GM12878 (cell line): ENCODE measurements at regions not wholly inside any gene's neighbourhood (a gene's known extent, or its start where the extent isn't known, plus 50 kb on each side); places are given as distances from the start of the nearest gene placed in this dataset.

Experiments used
- ATAC-seq: fragments of 200-7000 bp; cut with Tn5 transposase; 3 replicates; pipeline ENCODE4 v1.9.1; 2020; ENCODE audit warnings: mild to moderate bottlenecking, moderate library complexity
- BruUV-seq: library from RNA; stranded (reverse); fragments of 400-500 nt; replicated peaks from 2 replicates; lab custom pipeline; 2021; lab: Mats Ljungman, UMichigan
- CTCF ChIA-PET: fragments of 300-600 bp; sonication (Branson Sonifier 250); formaldehyde crosslinking; extraction: SDS; loops from one replicate; lab custom pipeline; 2021; ENCODE audit warnings: inconsistent platforms; lab: Yijun Ruan, JAX
- POLR2A ChIA-PET: fragments of 350-600 bp; formaldehyde crosslinking; extraction: SDS; loops from one replicate; lab custom pipeline; 2021; ENCODE audit warnings: inconsistent platforms; lab: Charles Lee
- RAD21 ChIA-PET: fragments of 300-600 bp; sonication (Branson Sonifier 250); formaldehyde crosslinking; loops from one replicate; lab custom pipeline; 2023; ENCODE audit warnings: antibody characterized with exemption; ENCODE audit not compliant: unreplicated experiment; lab: Charles Lee
- SMC1A ChIA-PET: fragments of 300-600 bp; sonication (Branson Sonifier 250); formaldehyde crosslinking; loops from one replicate; lab custom pipeline; 2023; ENCODE audit not compliant: unreplicated experiment, uncharacterized antibody; lab: Charles Lee
- DNase-seq: peaks from one replicate; pipeline ENCODE4 v3.0.0-alpha.2; 2011; ENCODE audit warnings: low read depth, low spot score
- FAIRE-seq: peaks from 3 replicates; lab custom pipeline; 2011; peaks lifted over from hg19 to GRCh38; lab: Jason Lieb, UNC
- H2AFZ ChIP-seq: 2 replicates; pipeline ENCODE4 v1.6.0; 2011; ENCODE audit warnings: low read depth, low read length, control low read depth; ENCODE audit not compliant: control insufficient read depth
- H3K27ac ChIP-seq: 2 replicates; pipeline ENCODE4 v1.5.1; 2011; ENCODE audit warnings: control low read depth; ENCODE audit not compliant: control insufficient read depth, insufficient read depth
- H3K27me3 ChIP-seq, 2 experiments: replicated peaks in 1 of 2; 2 replicates each; pipeline versions ENCODE4 v1.6.0 to v1.6.1; 2011; ENCODE audit warnings: low read length in 1 of 2; ENCODE audit not compliant: control insufficient read depth in 2 of 2, insufficient read depth in 2 of 2
- H3K36me3 ChIP-seq, 2 experiments: 2 replicates each; pipeline ENCODE4 v1.5.1; 2011; ENCODE audit warnings: low read length in 1 of 2; ENCODE audit not compliant: control insufficient read depth in 2 of 2, insufficient read depth in 2 of 2
- H3K4me1 ChIP-seq: 2 replicates; pipeline ENCODE4 v1.6.1; 2011; ENCODE audit warnings: mild to moderate bottlenecking, low read length, moderate library complexity, mixed read lengths; ENCODE audit not compliant: control insufficient read depth, insufficient read depth
- H3K4me2 ChIP-seq: 2 replicates; pipeline ENCODE4 v1.6.0; 2011; ENCODE audit warnings: control low read depth; ENCODE audit not compliant: control insufficient read depth, insufficient read depth
- H3K4me3 ChIP-seq: fragments of 200-600 bp; sonication (generic); 2 replicates; pipeline ENCODE4 v1.5.1; 2016
- H3K79me2 ChIP-seq: 2 replicates; pipeline ENCODE4 v1.6.0; 2011; ENCODE audit warnings: low read length; ENCODE audit not compliant: control insufficient read depth, insufficient read depth
- H3K9ac ChIP-seq: 2 replicates; pipeline ENCODE4 v1.8.0; 2011; ENCODE audit warnings: low read length, control low read depth, mixed read lengths; ENCODE audit not compliant: control insufficient read depth, insufficient read depth
- H3K9me3 ChIP-seq: replicated peaks from 3 replicates; pipeline ENCODE4 v1.5.1; 2011; ENCODE audit warnings: mild to moderate bottlenecking, low read length; ENCODE audit not compliant: control insufficient read depth, insufficient read depth
- H4K20me1 ChIP-seq: 2 replicates; pipeline ENCODE4 v1.6.0; 2011; ENCODE audit not compliant: control insufficient read depth, insufficient read depth
- ATF2 ChIP-seq: IDR thresholded peaks from 2 replicates; pipeline ENCODE4 v1.6.1; 2012; ENCODE audit warnings: low read length, inconsistent platforms
- BCL11A ChIP-seq: IDR thresholded peaks from 2 replicates; pipeline ENCODE4 v1.6.1; 2011; ENCODE audit warnings: low read depth, low read length
- BHLHE40 ChIP-seq, 2 experiments: fragments of 450-650 bp in 1 of 2; IDR thresholded peaks; 2 replicates each; pipeline ENCODE4 v1.6.1; 2011 to 2017; ENCODE audit warnings: low read depth in 2 of 2, borderline replicate concordance in 1 of 2, improper control_type of control experiment in 1 of 2, low read length in 1 of 2, mild to moderate bottlenecking in 1 of 2
- ESRRA ChIP-seq: IDR thresholded peaks from 2 replicates; pipeline ENCODE4 v1.6.1; 2012; ENCODE audit warnings: mild to moderate bottlenecking, low read length, improper control_type of control experiment
- FOXM1 ChIP-seq: IDR thresholded peaks from 2 replicates; pipeline ENCODE4 v1.6.1; 2012; ENCODE audit warnings: low read depth, mild to moderate bottlenecking, inconsistent platforms, low read length, moderate library complexity
- IRF3 ChIP-seq: fragments of 450-650 bp; IDR thresholded peaks from 2 replicates; pipeline ENCODE4 v1.6.1; 2014; ENCODE audit warnings: mild to moderate bottlenecking
- JUND ChIP-seq: IDR thresholded peaks from 2 replicates; pipeline ENCODE4 v1.6.1; 2012; ENCODE audit warnings: low read depth, mild to moderate bottlenecking, low read length, improper control_type of control experiment, moderate library complexity
- MLLT1 ChIP-seq: fragments of 450-650 bp; IDR thresholded peaks from 2 replicates; pipeline ENCODE4 v1.6.1; 2016; ENCODE audit warnings: mild to moderate bottlenecking
- RB1 ChIP-seq: fragments of 450-650 bp; formaldehyde crosslinking; IDR thresholded peaks from 2 replicates; pipeline ENCODE4 v1.6.1; 2017; ENCODE audit warnings: mild to moderate bottlenecking, borderline replicate concordance
- RBBP5 ChIP-seq: fragments of 200-600 bp; sonication (generic); conservative IDR thresholded peaks from 2 replicates; pipeline ENCODE4 v1.6.1; 2016
- RUNX3 ChIP-seq: IDR thresholded peaks from 2 replicates; pipeline ENCODE4 v1.6.1; 2012; ENCODE audit warnings: low read length, inconsistent platforms
- SMC3 ChIP-seq: IDR thresholded peaks from 2 replicates; pipeline ENCODE4 v1.6.1; 2011; ENCODE audit warnings: low read length, improper control_type of control experiment, borderline replicate concordance
- TCF7 ChIP-seq: IDR thresholded peaks from 2 replicates; pipeline ENCODE4 v1.6.1; 2014; ENCODE audit warnings: antibody characterized with exemption, borderline replicate concordance
- YBX1 ChIP-seq: fragments of 450-650 bp; IDR thresholded peaks from 2 replicates; pipeline ENCODE4 v1.6.1; 2016; ENCODE audit warnings: antibody characterized with exemption
- in situ Hi-C: fragments of 300-500 bp; cut with MboI; formaldehyde crosslinking; loops from 9 replicates; pipeline ENCODE4 v1.14.3; 2018; ENCODE audit warnings: mixed read lengths
- intact Hi-C: fragments of 100-400 bp; cut with micrococcal nuclease; formaldehyde crosslinking; loops from one replicate; pipeline ENCODE4 v1.14.2; 2022; ENCODE audit not compliant: unreplicated experiment
- TF ChIP-seq, protein P1 (sequence below), 3 experiments: IDR thresholded peaks in 2 of 3; conservative IDR thresholded peaks in 1 of 3; 2 replicates each; pipeline ENCODE4 v1.5.1; 2011; ENCODE audit warnings: low read depth in 3 of 3, low read length in 3 of 3, mild to moderate bottlenecking in 3 of 3, control low read depth in 2 of 3, moderate library complexity in 2 of 3, inconsistent platforms in 1 of 3, mixed read lengths in 1 of 3; ENCODE audit not compliant: control insufficient read depth in 2 of 3, insufficient read depth in 1 of 3; ENCODE audit errors: extremely low read depth in 1 of 3
- TF ChIP-seq, protein P2 (sequence below): IDR thresholded peaks from 2 replicates; pipeline ENCODE4 v1.6.1; 2011; ENCODE audit warnings: borderline replicate concordance, low read depth, mild to moderate bottlenecking, moderate library complexity, low read length; ENCODE audit not compliant: insufficient read depth, poor library complexity, severe bottlenecking

DNA sequence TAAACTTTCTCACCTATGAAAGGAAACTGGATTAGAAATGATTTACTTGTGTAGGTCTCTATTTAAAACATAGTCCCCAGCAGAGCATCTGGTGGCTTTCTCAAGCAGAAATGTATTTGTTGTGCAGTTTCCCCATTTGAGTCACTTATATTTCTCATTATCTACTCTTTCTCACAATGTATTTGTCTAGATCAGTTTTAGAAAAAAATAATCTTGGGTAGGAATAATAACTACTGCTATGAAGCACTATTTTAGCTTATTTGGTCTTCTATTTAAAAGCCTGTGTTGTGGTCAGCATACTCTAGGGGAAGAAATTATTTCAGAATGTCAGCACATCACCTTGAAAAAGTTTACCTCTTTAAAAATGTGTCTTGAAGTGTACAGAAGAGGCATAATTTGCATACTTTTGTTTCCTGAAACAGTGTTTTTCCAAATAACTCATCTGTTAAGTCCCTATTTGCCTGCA lies 60.9 kb upstream of the PRL start:
- ATAC-seq (peak; percentile 88), DNase-seq (peak; percentile 67), FAIRE-seq (no peak)
- BruUV-seq, result no TSS peak
- no peak overlapping the region for H3K4me3 ChIP-seq
- SMC1A ChIA-PET, result interaction anchor here (1.1 to 1.3 kb wide), 3 partner anchors 14 to 23 kb away, joined by 4 to 6 read pairs (median 5); no protein-coding TSS in a partner anchor
- no peaks in the 10 kb centered on the region for H3K27me3 ChIP-seq
- no peaks in the 10 kb centered on the region for H4K20me1 ChIP-seq
- H3K4me2 ChIP-seq, result peak overlapping the region; percentile 50
- CTCF ChIA-PET, result no interaction called here
- peaks cover 25% of the 10 kb centered on the region for H3K4me1 ChIP-seq
- intact Hi-C loops, result loop anchor here (5.0 kb wide), 2 partner anchors 115 to 330 kb away; no protein-coding TSS in a partner anchor
- no peaks in the 10 kb centered on the region for H3K36me3 ChIP-seq
- H2AFZ ChIP-seq, result peak overlapping the region; percentile 16; the same call in 1 of the 2 replicates
- POLR2A ChIA-PET, result no interaction called here
- H3K9ac ChIP-seq, result no peak overlapping the region
- in situ Hi-C loops, result no loop called here
- H3K27ac ChIP-seq, result peak overlapping the region; percentile 82
- RAD21 ChIA-PET, result interaction anchor here (1.6 kb wide), 1 partner anchor 20 kb away, joined by 5 read pairs; no protein-coding TSS in a partner anchor
- no peaks in the 10 kb centered on the region for H3K79me2 ChIP-seq
- no peaks in the 10 kb centered on the region; the same call in 2 of the 3 replicates for H3K9me3 ChIP-seq
- TF ChIP-seq YBX1, result no peak
- 0 out of 4 replicates have a peak, but pooled peaks of 1 of the 2 experiments have one; percentile 15 for TF ChIP-seq BHLHE40 (IDR thresholded peaks at IDR 0.05; ENCODE audit: borderline replicate concordance in 1 of 2, low read depth in 2 of 2, low read length in 1 of 2)
- TF ChIP-seq SMC3, result 0 out of 2 replicates have a peak, but pooled peaks have one; percentile 15
- TF ChIP-seq FOXM1, result peak; percentile 71; the same call in 1 of the 2 replicates
- TF ChIP-seq TCF7, result peak; percentile 41; the same call in 1 of the 2 replicates
- TF ChIP-seq RUNX3, result peak; percentile 75
- TF ChIP-seq, protein P1, sequence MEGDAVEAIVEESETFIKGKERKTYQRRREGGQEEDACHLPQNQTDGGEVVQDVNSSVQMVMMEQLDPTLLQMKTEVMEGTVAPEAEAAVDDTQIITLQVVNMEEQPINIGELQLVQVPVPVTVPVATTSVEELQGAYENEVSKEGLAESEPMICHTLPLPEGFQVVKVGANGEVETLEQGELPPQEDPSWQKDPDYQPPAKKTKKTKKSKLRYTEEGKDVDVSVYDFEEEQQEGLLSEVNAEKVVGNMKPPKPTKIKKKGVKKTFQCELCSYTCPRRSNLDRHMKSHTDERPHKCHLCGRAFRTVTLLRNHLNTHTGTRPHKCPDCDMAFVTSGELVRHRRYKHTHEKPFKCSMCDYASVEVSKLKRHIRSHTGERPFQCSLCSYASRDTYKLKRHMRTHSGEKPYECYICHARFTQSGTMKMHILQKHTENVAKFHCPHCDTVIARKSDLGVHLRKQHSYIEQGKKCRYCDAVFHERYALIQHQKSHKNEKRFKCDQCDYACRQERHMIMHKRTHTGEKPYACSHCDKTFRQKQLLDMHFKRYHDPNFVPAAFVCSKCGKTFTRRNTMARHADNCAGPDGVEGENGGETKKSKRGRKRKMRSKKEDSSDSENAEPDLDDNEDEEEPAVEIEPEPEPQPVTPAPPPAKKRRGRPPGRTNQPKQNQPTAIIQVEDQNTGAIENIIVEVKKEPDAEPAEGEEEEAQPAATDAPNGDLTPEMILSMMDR (IDR thresholded peaks at IDR 0.05 in 2 of 3, conservative IDR thresholded peaks at IDR 0.05 in 1 of 3; ENCODE audit: control insufficient read depth in 2 of 3, extremely low read depth in 1 of 3, insufficient read depth in 1 of 3, low read depth in 3 of 3, low read length in 3 of 3), result no peak
- no peak for TF ChIP-seq IRF3
- no peak for TF ChIP-seq RB1
- TF ChIP-seq RBBP5, result no peak
- no peak for TF ChIP-seq ESRRA
- TF ChIP-seq, protein P2, sequence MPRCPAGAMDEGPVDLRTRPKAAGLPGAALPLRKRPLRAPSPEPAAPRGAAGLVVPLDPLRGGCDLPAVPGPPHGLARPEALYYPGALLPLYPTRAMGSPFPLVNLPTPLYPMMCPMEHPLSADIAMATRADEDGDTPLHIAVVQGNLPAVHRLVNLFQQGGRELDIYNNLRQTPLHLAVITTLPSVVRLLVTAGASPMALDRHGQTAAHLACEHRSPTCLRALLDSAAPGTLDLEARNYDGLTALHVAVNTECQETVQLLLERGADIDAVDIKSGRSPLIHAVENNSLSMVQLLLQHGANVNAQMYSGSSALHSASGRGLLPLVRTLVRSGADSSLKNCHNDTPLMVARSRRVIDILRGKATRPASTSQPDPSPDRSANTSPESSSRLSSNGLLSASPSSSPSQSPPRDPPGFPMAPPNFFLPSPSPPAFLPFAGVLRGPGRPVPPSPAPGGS, result peak; percentile 62
- peak; percentile 72; the same call in 1 of the 2 replicates for TF ChIP-seq JUND
- TF ChIP-seq MLLT1, result no peak
- TF ChIP-seq ATF2, result peak; percentile 75
- TF ChIP-seq BCL11A, result peak; percentile 53; the same call in 1 of the 2 replicates
